ENCODE measurements at regions not wholly inside any gene's neighbourhood (a gene's known extent, or its start where the extent isn't known, plus 50 kb on each side); places are given as distances from the start of the nearest gene placed in this dataset.
"Not testable (repeated sequence)": the region's sequence is repeated elsewhere in the genome, so short reads cannot be mapped to it uniquely, and the experiment has no call there.

GRCh38 chr9:12997009-12997408 lies 222.2 kb downstream of the LURAP1L start:
- DNase-seq (ENCODE audit: low read depth): no peak

GRCh38 chr9:13001989-13002580 lies 227.3 kb downstream of the LURAP1L start:
- DNase-seq (ENCODE audit: low read depth): no peak

DNA sequence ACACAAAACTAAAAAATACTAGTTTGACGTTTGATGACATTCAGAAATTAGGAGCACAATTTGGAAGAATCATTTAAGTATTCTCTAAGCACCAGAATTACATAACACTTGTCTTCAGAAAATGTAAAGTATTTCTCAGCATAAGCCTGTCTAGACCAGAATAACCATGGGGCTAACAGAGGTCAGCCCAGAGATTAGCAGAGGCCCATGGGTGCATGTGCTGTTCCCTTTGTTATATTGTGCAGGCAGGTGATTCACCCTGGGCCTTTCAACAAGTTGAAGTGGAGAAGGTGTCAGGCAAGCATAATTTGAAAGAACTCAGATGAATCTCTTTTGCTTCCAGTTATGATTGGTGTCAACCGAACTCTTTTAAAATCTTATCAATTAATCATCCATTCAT lies 227.9 kb downstream of the LURAP1L start:
- DNase-seq (ENCODE audit: low read depth): peak; percentile 41

DNA sequence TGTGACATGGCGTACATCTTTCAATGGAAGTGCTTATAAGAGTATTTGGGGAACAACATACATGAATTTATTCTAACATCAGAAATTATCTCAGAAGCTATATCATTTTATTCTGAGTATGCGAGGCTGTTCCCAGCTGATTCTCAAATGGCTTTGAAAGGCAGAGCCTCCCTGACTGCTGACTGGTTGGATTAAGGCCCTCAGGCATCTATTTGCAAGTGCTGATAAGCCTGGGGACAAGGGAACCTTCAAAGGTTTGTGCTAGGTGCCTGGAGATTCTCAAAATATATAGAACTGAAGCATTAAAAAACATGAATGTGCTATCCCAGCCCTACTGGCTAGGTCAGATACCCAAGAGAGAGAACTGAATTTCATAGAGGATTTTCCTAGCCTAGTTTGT lies 235.1 kb downstream of the LURAP1L start:
- no peak for DNase-seq (ENCODE audit: low read depth)

DNA sequence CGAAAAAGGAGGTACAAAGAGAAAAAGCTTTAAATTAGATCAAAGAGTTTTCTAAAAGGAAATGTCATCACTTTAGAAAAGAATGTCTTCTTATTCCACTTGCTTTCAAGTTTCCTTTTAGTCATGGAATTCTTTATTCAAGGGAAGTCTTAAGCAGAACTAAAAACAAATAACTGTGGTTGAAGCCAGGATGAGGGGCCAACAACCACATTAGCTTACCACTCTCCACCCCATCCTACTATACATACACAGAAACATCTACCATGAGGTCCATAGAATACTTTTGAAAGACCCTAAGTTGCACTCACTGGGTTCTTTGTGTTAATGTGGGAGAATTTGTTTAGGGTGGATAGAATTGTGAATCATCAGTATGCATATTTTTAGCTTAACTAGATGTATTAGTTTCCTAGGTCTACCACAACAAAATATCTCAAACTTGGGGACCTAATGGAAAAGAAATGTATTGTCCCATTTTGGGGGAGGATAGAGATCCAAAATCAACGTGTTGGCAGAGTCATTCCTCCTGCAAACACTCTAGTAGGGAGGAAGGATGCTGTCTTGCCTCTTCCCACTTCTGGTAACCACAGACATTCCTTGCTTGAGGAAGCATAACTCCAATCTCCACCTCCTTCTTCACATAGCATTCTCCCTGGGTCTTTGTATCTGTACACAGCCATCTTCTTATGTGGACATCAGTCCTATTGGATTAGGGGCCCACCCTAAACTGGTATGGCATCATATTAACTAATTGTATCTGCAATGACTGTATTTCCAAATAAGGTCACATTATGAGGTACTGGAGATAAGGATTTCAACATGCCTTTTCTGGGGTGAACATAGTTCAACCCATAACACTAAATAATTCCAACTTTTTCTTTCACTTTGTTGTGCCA lies 239.4 kb downstream of the LURAP1L start:
- peak; percentile 82 for DNase-seq (ENCODE audit: low read depth)

- no peak for DNase-seq (ENCODE audit: low read depth)
Measured at GRCh38 chr9:13017260-13017659, 242.4 kb downstream of the LURAP1L start.

GRCh38 chr9:13020146-13021040 lies 245.6 kb downstream of the LURAP1L start:
- DNase-seq (ENCODE audit: low read depth): no peak

GRCh38 chr9:13022756-13023155 lies 247.9 kb downstream of the LURAP1L start:
- DNase-seq (ENCODE audit: low read depth): peak; percentile 59

GRCh38 chr9:13023498-13023897 lies 248.7 kb downstream of the LURAP1L start:
- DNase-seq (ENCODE audit: low read depth): peak; percentile 67

- DNase-seq (ENCODE audit: low read depth): no peak
Measured at GRCh38 chr9:13026956-13027355, 252.1 kb downstream of the LURAP1L start.

DNA sequence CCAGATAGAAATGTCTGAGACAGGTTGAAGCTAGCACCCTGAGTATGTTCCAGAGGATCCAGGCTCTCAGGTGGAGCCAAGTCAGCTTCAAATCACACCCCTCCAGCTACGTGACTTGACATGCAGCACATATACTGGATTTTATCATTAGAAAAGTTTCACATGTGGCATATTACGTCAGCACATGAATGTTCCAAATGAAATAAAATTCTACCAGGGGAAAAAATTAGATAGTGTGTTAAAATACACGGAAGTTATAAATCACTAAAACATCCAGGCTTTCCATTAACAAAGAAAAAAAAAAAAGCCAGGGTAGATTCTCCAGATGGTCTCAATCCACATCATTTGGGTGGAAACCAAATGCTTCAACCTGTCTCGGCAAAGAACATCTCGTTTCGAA lies 251.6 kb downstream of the MPDZ start:
- no peak for DNase-seq (ENCODE audit: low read depth)

DNA sequence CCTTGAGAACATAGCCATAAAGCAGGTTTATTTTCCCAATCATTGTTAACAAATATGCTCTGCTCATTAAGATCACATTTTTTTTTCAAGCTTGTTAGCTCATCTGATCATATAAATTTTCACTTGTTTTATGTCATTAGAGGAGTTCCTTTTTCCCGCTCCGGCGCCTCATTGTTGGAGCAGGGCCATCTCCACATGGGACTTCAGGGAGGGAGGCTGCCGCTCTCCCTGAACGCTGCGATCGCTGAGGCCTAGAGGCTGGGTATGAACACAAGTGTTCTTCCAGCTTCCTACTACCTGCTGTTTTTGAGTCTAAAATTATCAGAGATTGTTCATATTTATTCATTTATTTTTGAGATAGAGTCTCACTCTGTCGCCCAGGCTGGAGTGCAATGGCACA lies 246.9 kb downstream of the MPDZ start:
- DNase-seq (ENCODE audit: low read depth): no peak

DNA sequence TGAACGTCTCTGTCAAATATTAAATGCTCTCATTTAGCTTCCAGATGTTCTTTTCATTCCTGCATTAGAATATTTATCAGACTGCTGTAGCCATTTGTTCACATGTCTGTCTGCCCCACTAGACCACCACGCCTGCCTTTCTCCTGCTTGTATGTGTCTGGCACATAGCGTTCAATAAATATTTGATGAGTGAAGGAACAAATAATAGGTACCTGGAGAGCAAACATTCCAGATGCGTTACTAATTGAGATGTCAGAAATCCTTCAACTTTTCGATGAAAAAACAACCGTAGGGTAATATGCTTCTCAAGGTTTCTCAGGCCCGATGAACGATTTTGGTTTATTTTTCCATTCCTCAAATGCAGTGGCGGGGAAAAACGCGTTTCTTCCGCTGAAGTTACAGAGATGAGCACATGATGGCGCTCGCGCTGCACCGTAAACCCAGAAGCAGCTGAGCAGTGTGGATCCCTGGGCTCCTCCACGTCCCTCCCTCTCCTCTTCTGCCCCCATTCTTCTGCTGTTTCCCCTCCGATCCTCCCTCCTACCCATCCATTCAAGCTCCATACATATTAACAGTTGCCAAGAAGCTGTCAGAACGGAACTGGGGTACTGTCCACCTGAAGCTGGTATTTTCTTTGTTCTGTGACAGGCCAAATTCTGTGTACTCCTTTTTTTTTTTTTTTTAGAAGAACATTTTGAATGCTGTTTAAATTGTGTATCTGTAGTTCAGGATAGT lies 245.4 kb downstream of the MPDZ start:
- DNase-seq (ENCODE audit: low read depth): peak; percentile 67

GRCh38 chr9:13034694-13035002 lies 244.8 kb downstream of the MPDZ start:
- no peak for DNase-seq (ENCODE audit: low read depth)

- no peak for DNase-seq (ENCODE audit: low read depth)
Measured at GRCh38 chr9:13035822-13036221, 243.7 kb downstream of the MPDZ start.

DNA sequence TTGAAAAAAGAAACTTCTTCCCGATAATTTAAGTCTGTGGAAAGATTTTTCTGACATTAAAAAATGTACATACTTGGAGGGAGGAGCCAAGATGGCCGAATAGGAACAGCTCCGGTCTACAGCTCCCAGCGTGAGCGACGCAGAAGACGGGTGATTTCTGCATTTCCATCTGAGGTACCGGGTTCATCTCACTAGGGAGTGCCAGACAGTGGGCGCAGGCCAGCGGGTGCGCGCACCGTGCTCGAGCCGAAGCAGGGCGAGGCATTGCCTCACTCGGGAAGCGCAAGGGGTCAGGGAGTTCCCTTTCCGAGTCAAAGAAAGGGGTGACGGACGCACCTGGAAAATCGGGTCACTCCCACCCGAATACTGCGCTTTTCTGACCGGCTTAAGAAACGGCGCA lies 241.7 kb downstream of the MPDZ start:
- not testable (repeated sequence) for DNase-seq (ENCODE audit: low read depth)

GRCh38 chr9:13047827-13048587 lies 231.5 kb downstream of the MPDZ start:
- no peak for DNase-seq (ENCODE audit: low read depth)

GRCh38 chr9:13049223-13049622 lies 230.3 kb downstream of the MPDZ start:
- no peak for DNase-seq (ENCODE audit: low read depth)

GRCh38 chr9:13053504-13053903 lies 226.0 kb downstream of the MPDZ start:
- no peak for DNase-seq (ENCODE audit: low read depth)

DNA sequence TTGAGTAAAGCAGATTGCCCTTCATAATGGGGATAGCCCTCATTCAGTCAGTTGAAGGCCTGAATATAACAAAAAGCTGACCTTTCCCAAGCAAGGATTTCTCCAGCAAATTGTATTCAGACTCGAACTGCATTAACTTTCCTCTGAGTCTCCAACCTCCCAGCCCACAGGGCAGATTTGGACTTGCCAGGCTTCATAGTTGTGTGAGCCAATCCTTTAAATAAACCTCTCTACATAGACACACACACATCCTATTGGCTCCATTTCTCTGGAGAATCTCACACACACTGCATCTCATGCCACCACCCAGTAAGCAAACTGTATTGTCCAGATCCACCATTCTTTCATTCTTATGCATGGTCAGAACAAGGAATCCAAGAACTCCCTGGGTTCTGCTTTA lies 225.1 kb downstream of the MPDZ start:
- DNase-seq (ENCODE audit: low read depth): no peak

Measured in iris pigment epithelial cell (primary cell).